OCI-LY3 (cell line): ENCODE measurements at regions not wholly inside any gene's neighbourhood (a gene's known extent, or its start where the extent isn't known, plus 50 kb on each side); places are given as distances from the start of the nearest gene placed in this dataset.

Source experiments
- CTCF ChIP-seq: fragments of 200-600, 300-600 bp; sonication (generic); IDR thresholded peaks from 2 replicates; pipeline ENCODE4 v1.5.1; 2014; ENCODE audit warnings: antibody characterized with exemption, low read length, low read depth
- EZH2phosphoT487 ChIP-seq: fragments of 200-600 bp; shearing (Covaris generic); IDR thresholded peaks from 2 replicates; pipeline ENCODE4 v1.6.1; 2018; ENCODE audit warnings: antibody characterized with exemption, mixed run types, low read depth

- no peak for TF ChIP-seq CTCF
- no peak for TF ChIP-seq EZH2phosphoT487
These were observed 630.5 kb downstream of the TBL1XR1 start for GRCh38 chr3:176566757-176567156.
